C4-2B (cell line): ENCODE measurements at regions not wholly inside any gene's neighbourhood (a gene's known extent, or its start where the extent isn't known, plus 50 kb on each side); places are given as distances from the start of the nearest gene placed in this dataset.

Source experiments
- ZFX ChIP-seq: fragments of 450-650 bp; IDR thresholded peaks from 2 replicates; pipeline ENCODE4 v1.6.1; 2017
- TF ChIP-seq, protein P1 (sequence below): fragments of 450-650 bp; conservative IDR thresholded peaks from 2 replicates; pipeline ENCODE4 v1.5.1; 2017; ENCODE audit warnings: mild to moderate bottlenecking

DNA sequence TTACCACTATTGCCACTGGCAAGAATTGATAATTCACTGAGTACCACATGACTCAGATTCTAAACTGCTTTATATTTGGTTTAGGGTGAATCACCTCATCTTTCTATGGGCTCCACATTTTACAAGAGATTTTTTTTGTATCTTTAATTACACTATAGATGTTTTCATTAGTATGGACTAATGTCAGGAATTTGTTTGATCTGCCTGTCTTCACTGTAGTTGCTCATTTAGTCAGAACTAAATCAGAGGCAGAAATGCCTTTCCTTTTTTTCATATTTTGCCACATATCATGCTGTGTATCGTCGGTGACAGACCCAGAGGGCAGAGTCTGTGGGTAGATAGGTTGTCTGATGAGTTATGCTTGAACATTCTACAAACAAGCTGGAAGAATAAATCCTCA, 524.1 kb downstream of the METTL15 start:
- TF ChIP-seq, protein P1, sequence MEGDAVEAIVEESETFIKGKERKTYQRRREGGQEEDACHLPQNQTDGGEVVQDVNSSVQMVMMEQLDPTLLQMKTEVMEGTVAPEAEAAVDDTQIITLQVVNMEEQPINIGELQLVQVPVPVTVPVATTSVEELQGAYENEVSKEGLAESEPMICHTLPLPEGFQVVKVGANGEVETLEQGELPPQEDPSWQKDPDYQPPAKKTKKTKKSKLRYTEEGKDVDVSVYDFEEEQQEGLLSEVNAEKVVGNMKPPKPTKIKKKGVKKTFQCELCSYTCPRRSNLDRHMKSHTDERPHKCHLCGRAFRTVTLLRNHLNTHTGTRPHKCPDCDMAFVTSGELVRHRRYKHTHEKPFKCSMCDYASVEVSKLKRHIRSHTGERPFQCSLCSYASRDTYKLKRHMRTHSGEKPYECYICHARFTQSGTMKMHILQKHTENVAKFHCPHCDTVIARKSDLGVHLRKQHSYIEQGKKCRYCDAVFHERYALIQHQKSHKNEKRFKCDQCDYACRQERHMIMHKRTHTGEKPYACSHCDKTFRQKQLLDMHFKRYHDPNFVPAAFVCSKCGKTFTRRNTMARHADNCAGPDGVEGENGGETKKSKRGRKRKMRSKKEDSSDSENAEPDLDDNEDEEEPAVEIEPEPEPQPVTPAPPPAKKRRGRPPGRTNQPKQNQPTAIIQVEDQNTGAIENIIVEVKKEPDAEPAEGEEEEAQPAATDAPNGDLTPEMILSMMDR: no peak
- no peak for TF ChIP-seq ZFX
